GM19324 (cell line): ENCODE measurements at regions not wholly inside any gene's neighbourhood (a gene's known extent, or its start where the extent isn't known, plus 50 kb on each side); places are given as distances from the start of the nearest gene placed in this dataset.

Experiments
- ATAC-seq: cut with Tn5 transposase; IDR thresholded peaks from one replicate; pipeline ENCODE4 v1.9.1; 2021; ENCODE audit warnings: mild to moderate bottlenecking, moderate library complexity; ENCODE audit not compliant: unreplicated experiment, low FRiP score

DNA sequence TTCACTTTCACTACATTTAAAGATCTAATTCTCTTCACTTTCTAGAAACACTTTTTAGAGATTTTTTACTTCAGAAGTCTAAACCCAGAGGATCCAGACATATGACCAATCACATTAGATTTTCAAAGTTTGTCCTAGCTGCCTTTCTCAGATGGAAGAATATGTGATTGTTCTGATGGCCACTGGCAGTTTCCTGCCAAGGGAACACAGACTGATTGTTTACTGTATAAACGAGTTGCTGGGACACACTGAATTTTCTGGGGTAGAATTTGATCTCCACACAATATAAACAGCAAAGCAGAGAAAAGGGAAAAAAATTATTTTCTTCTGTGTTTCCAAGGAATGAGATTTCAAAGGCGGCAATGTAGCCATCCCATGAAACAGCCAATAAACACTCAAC lies 480.0 kb downstream of the TOX3 start:
- ATAC-seq, result no peak

DNA sequence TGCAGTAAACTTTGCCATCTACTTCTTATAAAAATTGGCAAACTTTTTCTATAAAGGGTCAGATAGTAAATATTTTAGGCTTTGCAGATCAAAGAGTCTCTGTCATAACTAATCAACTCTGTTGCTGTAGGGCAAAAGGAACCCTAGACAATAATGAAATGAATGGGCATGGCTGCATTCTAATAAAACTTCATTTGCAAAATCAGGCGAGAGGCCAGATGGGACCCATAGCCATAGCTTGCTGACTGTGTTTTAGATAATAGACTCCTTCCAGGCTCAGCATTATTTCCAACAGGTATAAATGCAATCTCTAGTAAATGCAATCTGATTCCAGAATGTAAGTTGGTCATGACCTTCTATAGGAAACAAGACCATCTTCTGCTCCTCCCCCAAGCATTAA lies 490.7 kb downstream of the TOX3 start:
- ATAC-seq, result no peak

GRCh38 chr16:52055381-52055780 lies 491.6 kb downstream of the TOX3 start:
- no peak for ATAC-seq

GRCh38 chr16:52054326-52054725 lies 492.6 kb downstream of the TOX3 start:
- no peak for ATAC-seq

DNA sequence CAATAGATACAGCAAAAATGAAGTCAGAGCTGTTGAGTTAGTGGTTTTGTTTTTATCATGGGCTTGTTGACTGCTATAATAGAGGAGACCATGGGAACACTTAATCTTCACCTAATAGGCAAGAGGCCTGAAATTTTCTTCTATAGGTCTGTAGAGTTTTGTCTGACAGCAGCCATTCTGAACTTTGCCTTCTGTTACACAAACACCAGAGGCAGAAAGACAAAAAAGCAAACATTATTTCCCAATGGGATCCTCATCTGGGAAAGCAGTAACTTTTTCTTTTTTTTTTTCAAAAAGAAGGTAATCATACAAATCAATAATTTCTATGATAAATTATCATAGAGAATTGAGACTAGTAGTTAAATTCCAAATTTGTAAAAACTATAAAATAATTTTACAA lies 494.1 kb downstream of the TOX3 start:
- ATAC-seq, result no peak

- no peak for ATAC-seq
These were observed 495.4 kb downstream of the TOX3 start for GRCh38 chr16:52051414-52052172.

- ATAC-seq, result no peak
These were observed 496.5 kb downstream of the TOX3 start for GRCh38 chr16:52050418-52050817.

- ATAC-seq, result no peak
These were observed 511.5 kb downstream of the TOX3 start for GRCh38 chr16:52035436-52035835.

DNA sequence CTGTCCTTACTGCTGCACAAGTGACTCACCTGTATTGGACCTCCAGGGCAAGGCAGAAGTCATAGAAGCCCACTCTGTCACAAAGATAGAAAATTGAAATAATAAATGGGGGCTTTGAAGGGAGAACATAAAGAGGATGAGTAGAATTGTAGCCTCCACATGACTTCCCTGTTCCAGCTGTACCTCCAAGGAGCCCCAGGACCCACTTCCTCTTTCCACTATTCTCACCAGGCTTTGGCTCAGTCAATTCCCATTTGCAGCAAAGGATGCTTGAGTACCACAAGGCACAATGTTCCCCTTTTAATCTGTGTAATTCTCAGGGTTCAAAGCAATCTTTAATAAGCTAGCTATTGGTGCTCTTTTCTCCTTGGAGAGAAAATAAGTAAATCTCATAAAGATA lies 512.1 kb downstream of the TOX3 start:
- no peak for ATAC-seq

- ATAC-seq, result no peak
These were observed 513.0 kb downstream of the TOX3 start for GRCh38 chr16:52033992-52034391.

DNA sequence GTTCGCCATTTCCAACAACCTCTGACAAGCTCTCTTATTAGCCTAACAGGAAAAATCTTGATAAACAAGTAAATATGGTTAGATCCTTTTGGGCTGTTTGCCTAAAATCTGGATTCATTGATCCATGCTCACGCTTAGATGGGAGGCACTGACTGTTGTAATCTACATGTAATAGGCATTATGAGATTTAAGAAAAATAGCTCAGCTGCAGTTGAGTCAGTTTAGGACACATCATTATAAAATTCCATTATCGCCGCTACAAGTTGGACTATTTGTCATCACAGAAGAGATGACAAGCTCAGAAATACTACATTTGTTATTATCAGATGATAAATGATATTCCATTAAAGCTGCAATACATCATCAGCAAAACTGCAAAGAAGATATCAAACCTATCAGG lies 524.0 kb downstream of the TOX3 start:
- ATAC-seq, result no peak

DNA sequence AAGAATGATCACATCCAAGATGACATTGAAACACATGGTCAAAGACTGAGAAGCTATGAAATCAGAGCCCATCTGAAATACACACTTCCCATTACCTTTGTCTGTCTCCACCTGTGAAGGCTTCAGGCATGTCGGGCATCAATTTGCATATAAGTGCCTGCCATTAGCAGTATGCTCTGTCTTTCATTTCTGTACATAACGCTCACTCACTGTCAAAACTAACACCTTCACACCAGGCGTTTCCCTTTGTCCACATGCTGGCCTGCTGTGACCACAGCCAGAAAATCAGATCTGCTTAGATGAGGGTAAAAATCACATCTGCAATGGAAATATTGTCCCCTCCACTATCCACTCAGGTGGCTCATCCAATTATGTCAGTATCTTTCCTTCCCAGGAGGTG lies 524.8 kb downstream of the TOX3 start:
- ATAC-seq, result no peak

- no peak for ATAC-seq
These were observed 530.6 kb downstream of the TOX3 start for GRCh38 chr16:52016387-52016786.

DNA sequence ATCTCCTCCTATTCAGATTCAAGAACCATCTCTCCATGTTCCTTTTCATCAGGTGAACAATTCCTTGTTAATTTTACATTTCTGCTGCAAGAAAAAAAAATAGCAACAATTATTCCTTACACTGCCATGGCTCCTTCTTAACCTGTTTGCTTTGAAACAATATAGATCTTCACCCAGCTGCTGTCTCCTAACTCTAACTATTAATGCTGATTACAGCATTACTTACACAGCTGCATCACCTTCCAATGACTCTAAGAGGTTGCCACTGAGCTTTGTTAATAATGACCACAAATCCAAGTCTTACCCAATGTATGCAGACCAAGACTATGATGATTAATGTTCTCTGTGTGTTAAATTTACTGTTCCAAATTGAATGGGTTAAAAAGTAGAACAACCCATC lies 541.4 kb downstream of the TOX3 start:
- ATAC-seq, result no peak

DNA sequence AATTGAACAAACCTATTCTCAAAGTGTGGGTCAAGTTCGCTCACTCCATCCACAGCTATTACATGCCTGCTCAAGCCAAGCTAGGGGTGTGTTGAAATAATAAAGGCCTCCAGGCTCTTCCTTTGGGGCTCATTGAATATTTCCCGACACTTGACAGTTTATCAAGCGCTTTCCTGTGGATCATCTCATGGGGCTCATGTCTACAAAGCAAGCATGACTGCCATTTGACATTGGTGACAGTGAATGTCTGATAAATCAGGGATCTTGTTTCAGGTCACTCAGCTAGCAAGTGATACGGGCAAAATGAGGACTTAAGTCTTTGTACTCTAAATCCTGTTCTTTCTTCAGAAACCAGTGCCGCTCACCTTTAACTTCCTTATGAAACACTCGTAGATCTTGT lies 542.6 kb downstream of the TOX3 start:
- ATAC-seq, result no peak

GRCh38 chr16:52002026-52002425 lies 544.9 kb downstream of the TOX3 start:
- no peak for ATAC-seq

GRCh38 chr16:51996516-51996915 lies 550.4 kb downstream of the TOX3 start:
- ATAC-seq, result no peak

DNA sequence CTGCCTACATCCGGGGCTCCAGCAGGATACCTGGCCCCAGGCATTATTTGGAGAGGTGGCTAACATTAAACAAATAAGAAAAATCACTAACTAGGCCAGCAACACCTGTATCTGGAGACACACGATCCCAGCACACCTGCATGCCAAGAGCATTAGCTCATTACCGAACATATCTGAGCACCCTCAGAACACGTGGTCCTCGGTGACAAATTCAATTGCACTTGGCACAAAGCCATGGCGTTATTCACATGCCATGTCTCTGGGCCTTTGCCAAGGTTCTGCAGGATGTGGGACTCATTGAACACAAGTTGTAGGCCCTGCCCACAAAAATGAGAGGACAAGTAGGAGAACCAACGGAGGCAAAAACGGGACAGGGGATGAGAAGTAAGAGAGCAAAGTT lies 552.3 kb downstream of the TOX3 start:
- ATAC-seq, result no peak

DNA sequence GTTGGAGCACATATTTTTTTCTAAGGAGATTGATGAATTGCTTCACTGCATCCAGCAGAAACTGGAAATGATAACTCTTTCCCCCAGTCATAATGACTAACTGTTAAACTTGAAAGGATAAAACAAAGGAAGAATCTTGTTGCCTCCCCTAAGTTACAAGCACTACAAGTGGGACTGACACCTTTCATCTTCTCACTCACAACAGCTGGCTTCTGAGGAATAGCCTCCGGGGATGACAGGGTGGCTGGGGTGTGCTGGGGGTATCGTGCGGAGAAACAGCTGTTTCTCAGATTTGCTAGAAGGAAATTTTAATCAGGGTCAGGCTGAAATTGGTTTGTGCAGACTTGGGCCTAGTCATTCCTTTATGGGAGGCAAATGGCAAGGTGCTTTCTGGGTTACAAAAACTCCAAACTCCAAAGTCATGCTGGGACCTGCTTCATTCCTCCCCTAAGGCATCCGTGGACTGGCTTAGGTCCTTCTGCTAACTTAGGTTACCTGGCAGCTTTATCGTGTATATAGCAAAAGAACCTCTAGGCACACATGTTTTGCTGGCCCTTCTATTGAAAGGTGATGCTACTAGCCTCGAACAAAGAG lies 557.2 kb downstream of the TOX3 start:
- ATAC-seq, result no peak

- ATAC-seq, result no peak
These were observed 558.0 kb downstream of the TOX3 start for GRCh38 chr16:51988977-51989376.

DNA sequence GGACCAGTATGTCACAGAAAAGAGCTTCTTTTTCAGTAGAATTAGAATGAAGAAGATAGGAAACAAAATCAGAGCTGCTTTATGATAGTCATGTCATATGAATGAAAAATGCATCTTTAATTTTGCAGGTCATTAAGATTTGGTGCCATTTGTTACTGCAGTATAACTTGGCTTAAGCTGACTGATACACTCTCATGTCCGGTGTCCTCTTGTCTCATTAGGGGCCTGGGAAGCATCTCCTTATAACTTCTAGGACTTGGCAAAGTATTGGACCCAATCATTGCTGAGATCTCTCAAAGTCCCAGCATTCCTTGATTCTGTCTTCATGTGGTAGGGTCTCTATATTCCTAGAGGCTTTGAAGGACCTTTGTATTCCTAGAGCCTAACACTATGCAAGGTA lies 559.4 kb downstream of the TOX3 start:
- ATAC-seq, result no peak

- no peak for ATAC-seq
These were observed 560.2 kb downstream of the TOX3 start for GRCh38 chr16:51986717-51987116.
